ENCODE measurements at regions not wholly inside any gene's neighbourhood (a gene's known extent, or its start where the extent isn't known, plus 50 kb on each side); places are given as distances from the start of the nearest gene placed in this dataset.

- no peak overlapping the region for H3K4me3 ChIP-seq (ENCODE audit: low read length)
- H3K9ac ChIP-seq (ENCODE audit: low read length), result no peak overlapping the region
- DNase-seq (ENCODE audit: low read depth), result no peak
- peaks cover 18% of the 10 kb centered on the region for H3K27me3 ChIP-seq (replicated peaks; ENCODE audit: control insufficient read depth, insufficient read depth, low read length)
- no peaks in the 10 kb centered on the region for H3K9me3 ChIP-seq (ENCODE audit: control insufficient read depth, low read length)
- H3K4me1 ChIP-seq (ENCODE audit: control insufficient read depth, insufficient read depth, low read length), result no peaks in the 10 kb centered on the region
- no peaks in the 10 kb centered on the region for H3K36me3 ChIP-seq (ENCODE audit: control insufficient read depth, insufficient read depth, low read length, severe bottlenecking)
Measured at GRCh38 chr2:217052856-217053577, 193.2 kb upstream of the TNP1 start.

GRCh38 chr2:217051416-217051815, 191.6 kb upstream of the TNP1 start:
- DNase-seq (ENCODE audit: low read depth), result no peak
- Histone ChIP-seq H3K36me3 (ENCODE audit: control insufficient read depth, insufficient read depth, low read length, severe bottlenecking) (no peaks in the 10 kb centered on the region), H3K4me1 (ENCODE audit: control insufficient read depth, insufficient read depth, low read length) (no peaks in the 10 kb centered on the region), H3K4me3 (ENCODE audit: low read length) (no peak overlapping the region), H3K9me3 (ENCODE audit: control insufficient read depth, low read length) (no peaks in the 10 kb centered on the region), H3K27me3 (replicated peaks; ENCODE audit: control insufficient read depth, insufficient read depth, low read length) (peaks cover 18% of the 10 kb centered on the region), H3K9ac (ENCODE audit: low read length) (no peak overlapping the region)

GRCh38 chr2:217049956-217050355, 190.1 kb upstream of the TNP1 start:
- H3K4me3 ChIP-seq (ENCODE audit: low read length), result no peak overlapping the region
- H3K4me1 ChIP-seq (ENCODE audit: control insufficient read depth, insufficient read depth, low read length), result no peaks in the 10 kb centered on the region
- no peak overlapping the region for H3K9ac ChIP-seq (ENCODE audit: low read length)

GRCh38 chr2:217049422-217049821, 189.6 kb upstream of the TNP1 start:
- Histone ChIP-seq H3K36me3 (ENCODE audit: control insufficient read depth, insufficient read depth, low read length, severe bottlenecking) (no peaks in the 10 kb centered on the region), H3K4me3 (ENCODE audit: low read length) (no peak overlapping the region), H3K9me3 (ENCODE audit: control insufficient read depth, low read length) (no peaks in the 10 kb centered on the region), H3K4me1 (ENCODE audit: control insufficient read depth, insufficient read depth, low read length) (no peaks in the 10 kb centered on the region), H3K27me3 (replicated peaks; ENCODE audit: control insufficient read depth, insufficient read depth, low read length) (peaks cover 18% of the 10 kb centered on the region), H3K9ac (ENCODE audit: low read length) (no peak overlapping the region)
- no peak for DNase-seq (ENCODE audit: low read depth)

More at GRCh38 chr2:217049956-217050355, 190.1 kb upstream of the TNP1 start:
- Histone ChIP-seq H3K27me3 (replicated peaks; ENCODE audit: control insufficient read depth, insufficient read depth, low read length) (peaks cover 18% of the 10 kb centered on the region), H3K9me3 (ENCODE audit: control insufficient read depth, low read length) (no peaks in the 10 kb centered on the region), H3K36me3 (ENCODE audit: control insufficient read depth, insufficient read depth, low read length, severe bottlenecking) (no peaks in the 10 kb centered on the region)
- DNase-seq (ENCODE audit: low read depth), result peak; percentile 48

GRCh38 chr2:217048730-217049129, 188.9 kb upstream of the TNP1 start:
- Histone ChIP-seq H3K36me3 (ENCODE audit: control insufficient read depth, insufficient read depth, low read length, severe bottlenecking) (no peaks in the 10 kb centered on the region), H3K4me3 (ENCODE audit: low read length) (no peak overlapping the region), H3K4me1 (ENCODE audit: control insufficient read depth, insufficient read depth, low read length) (no peaks in the 10 kb centered on the region), H3K9me3 (ENCODE audit: control insufficient read depth, low read length) (no peaks in the 10 kb centered on the region), H3K9ac (ENCODE audit: low read length) (no peak overlapping the region), H3K27me3 (replicated peaks; ENCODE audit: control insufficient read depth, insufficient read depth, low read length) (peaks cover 18% of the 10 kb centered on the region)
- DNase-seq (ENCODE audit: low read depth), result no peak

GRCh38 chr2:217047631-217048030, 187.8 kb upstream of the TNP1 start:
- H3K4me3 ChIP-seq (ENCODE audit: low read length), result no peak overlapping the region
- H3K4me1 ChIP-seq (ENCODE audit: control insufficient read depth, insufficient read depth, low read length), result no peaks in the 10 kb centered on the region
- no peak overlapping the region for H3K9ac ChIP-seq (ENCODE audit: low read length)
- H3K27me3 ChIP-seq (replicated peaks; ENCODE audit: control insufficient read depth, insufficient read depth, low read length), result peaks cover 18% of the 10 kb centered on the region
- H3K36me3 ChIP-seq (ENCODE audit: control insufficient read depth, insufficient read depth, low read length, severe bottlenecking), result no peaks in the 10 kb centered on the region
- H3K9me3 ChIP-seq (ENCODE audit: control insufficient read depth, low read length), result no peaks in the 10 kb centered on the region
- no peak for DNase-seq (ENCODE audit: low read depth)

GRCh38 chr2:217047209-217047608, 187.3 kb upstream of the TNP1 start:
- DNase-seq (ENCODE audit: low read depth), result no peak
- Histone ChIP-seq H3K4me1 (ENCODE audit: control insufficient read depth, insufficient read depth, low read length) (no peaks in the 10 kb centered on the region), H3K9ac (ENCODE audit: low read length) (no peak overlapping the region), H3K9me3 (ENCODE audit: control insufficient read depth, low read length) (no peaks in the 10 kb centered on the region), H3K36me3 (ENCODE audit: control insufficient read depth, insufficient read depth, low read length, severe bottlenecking) (no peaks in the 10 kb centered on the region), H3K27me3 (replicated peaks; ENCODE audit: control insufficient read depth, insufficient read depth, low read length) (peaks cover 18% of the 10 kb centered on the region), H3K4me3 (ENCODE audit: low read length) (no peak overlapping the region)

GRCh38 chr2:217045700-217046475, 186.0 kb upstream of the TNP1 start:
- no peak overlapping the region for H3K9ac ChIP-seq (ENCODE audit: low read length)

GRCh38 chr2:217040099-217040498, 180.2 kb upstream of the TNP1 start:
- no peaks in the 10 kb centered on the region for H3K9me3 ChIP-seq (ENCODE audit: control insufficient read depth, low read length)
- no peak for DNase-seq (ENCODE audit: low read depth)
- no peak overlapping the region for H3K4me3 ChIP-seq (ENCODE audit: low read length)
- H3K27me3 ChIP-seq (replicated peaks; ENCODE audit: control insufficient read depth, insufficient read depth, low read length), result peaks cover 9% of the 10 kb centered on the region
- no peaks in the 10 kb centered on the region for H3K36me3 ChIP-seq (ENCODE audit: control insufficient read depth, insufficient read depth, low read length, severe bottlenecking)
- H3K9ac ChIP-seq (ENCODE audit: low read length), result no peak overlapping the region
- peaks cover 6% of the 10 kb centered on the region for H3K4me1 ChIP-seq (ENCODE audit: control insufficient read depth, insufficient read depth, low read length)

More at GRCh38 chr2:217045700-217046475, 186.0 kb upstream of the TNP1 start:
- Histone ChIP-seq H3K4me3 (ENCODE audit: low read length) (no peak overlapping the region), H3K9me3 (ENCODE audit: control insufficient read depth, low read length) (no peaks in the 10 kb centered on the region), H3K27me3 (replicated peaks; ENCODE audit: control insufficient read depth, insufficient read depth, low read length) (peaks cover 18% of the 10 kb centered on the region), H3K4me1 (ENCODE audit: control insufficient read depth, insufficient read depth, low read length) (no peaks in the 10 kb centered on the region), H3K36me3 (ENCODE audit: control insufficient read depth, insufficient read depth, low read length, severe bottlenecking) (no peaks in the 10 kb centered on the region)
- DNase-seq (ENCODE audit: low read depth), result peak; percentile 30

- peaks cover 6% of the 10 kb centered on the region for H3K4me1 ChIP-seq (ENCODE audit: control insufficient read depth, insufficient read depth, low read length)
- H3K4me3 ChIP-seq (ENCODE audit: low read length), result no peak overlapping the region
- no peak for DNase-seq (ENCODE audit: low read depth)
- H3K27me3 ChIP-seq (replicated peaks; ENCODE audit: control insufficient read depth, insufficient read depth, low read length), result peaks cover 9% of the 10 kb centered on the region
- no peaks in the 10 kb centered on the region for H3K9me3 ChIP-seq (ENCODE audit: control insufficient read depth, low read length)
- no peak overlapping the region for H3K9ac ChIP-seq (ENCODE audit: low read length)
- no peaks in the 10 kb centered on the region for H3K36me3 ChIP-seq (ENCODE audit: control insufficient read depth, insufficient read depth, low read length, severe bottlenecking)
Measured at GRCh38 chr2:217038001-217038400, 178.1 kb upstream of the TNP1 start.

- Histone ChIP-seq H3K9ac (ENCODE audit: low read length) (no peak overlapping the region), H3K27me3 (replicated peaks; ENCODE audit: control insufficient read depth, insufficient read depth, low read length) (peaks cover 9% of the 10 kb centered on the region), H3K9me3 (ENCODE audit: control insufficient read depth, low read length) (no peaks in the 10 kb centered on the region), H3K4me3 (ENCODE audit: low read length) (no peak overlapping the region), H3K4me1 (ENCODE audit: control insufficient read depth, insufficient read depth, low read length) (peaks cover 6% of the 10 kb centered on the region), H3K36me3 (ENCODE audit: control insufficient read depth, insufficient read depth, low read length, severe bottlenecking) (no peaks in the 10 kb centered on the region)
- DNase-seq (ENCODE audit: low read depth), result no peak
Measured at GRCh38 chr2:217037353-217037752, 177.5 kb upstream of the TNP1 start.

Measured in adipocyte (in vitro differentiated cells).